ENCODE measurements at regions not wholly inside any gene's neighbourhood (a gene's known extent, or its start where the extent isn't known, plus 50 kb on each side); places are given as distances from the start of the nearest gene placed in this dataset.
"Not testable (repeated sequence)": the region's sequence is repeated elsewhere in the genome, so short reads cannot be mapped to it uniquely, and the experiment has no call there.

DNA sequence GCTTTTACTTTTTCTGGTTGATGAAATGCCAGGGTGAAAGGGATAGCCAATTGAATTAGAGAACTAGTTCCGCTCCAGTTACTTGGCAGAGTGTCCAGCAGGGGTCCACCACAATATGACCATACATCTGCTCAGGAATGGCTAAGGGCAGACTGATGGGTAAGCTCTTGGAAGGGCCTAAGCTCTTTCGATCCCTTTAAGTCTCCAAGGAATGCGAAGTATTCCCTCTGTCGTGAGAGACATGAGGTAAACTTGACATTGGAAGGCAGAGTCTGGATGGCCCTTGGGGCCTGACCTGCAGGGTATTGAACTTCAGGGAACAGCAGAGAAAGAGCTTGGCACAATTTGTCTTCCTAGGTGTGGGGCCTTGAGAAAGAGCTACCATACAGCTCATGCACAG is 805.8 kb downstream of the PLOD2 start:
- DNase-seq, result no peak

DNA sequence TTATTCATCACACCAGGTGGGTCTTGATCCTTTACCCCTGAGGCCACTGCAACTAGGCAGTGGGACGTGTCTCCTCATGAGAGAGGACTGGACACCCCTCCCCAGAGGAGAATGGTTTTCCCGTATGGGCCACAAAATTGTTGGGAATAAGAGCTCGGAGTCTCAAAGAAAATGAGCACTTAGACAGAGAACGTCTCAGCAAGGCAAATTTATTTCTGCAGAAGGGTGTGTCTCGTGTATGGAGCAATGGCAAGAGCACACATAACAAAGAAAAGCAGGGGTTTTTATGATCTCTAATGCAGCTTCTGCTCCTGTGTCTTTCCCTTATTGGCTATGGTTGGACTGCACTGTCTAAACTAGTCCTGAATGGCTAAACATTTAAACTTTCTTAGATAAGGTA is 803.5 kb downstream of the PLOD2 start:
- DNase-seq, result no peak

DNA sequence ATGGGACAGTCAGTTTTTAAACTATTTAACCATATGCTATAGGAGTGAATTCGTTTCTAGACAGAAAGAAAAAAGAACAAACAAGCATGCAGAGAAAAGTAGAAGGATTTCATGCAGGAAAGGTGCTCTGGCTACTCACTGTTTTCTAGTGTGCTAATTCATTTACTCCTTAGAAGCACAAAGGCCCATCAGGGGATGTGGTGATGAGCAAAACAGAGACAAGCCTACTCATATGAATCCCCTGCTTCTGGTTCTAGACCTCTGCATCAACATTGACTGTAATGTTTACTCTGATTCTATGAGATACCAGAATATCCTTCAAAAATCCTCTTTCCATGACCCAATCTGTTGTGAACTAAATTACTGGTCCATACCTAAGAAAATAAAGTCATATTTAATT is 801.9 kb downstream of the PLOD2 start:
- no peak for DNase-seq

DNA sequence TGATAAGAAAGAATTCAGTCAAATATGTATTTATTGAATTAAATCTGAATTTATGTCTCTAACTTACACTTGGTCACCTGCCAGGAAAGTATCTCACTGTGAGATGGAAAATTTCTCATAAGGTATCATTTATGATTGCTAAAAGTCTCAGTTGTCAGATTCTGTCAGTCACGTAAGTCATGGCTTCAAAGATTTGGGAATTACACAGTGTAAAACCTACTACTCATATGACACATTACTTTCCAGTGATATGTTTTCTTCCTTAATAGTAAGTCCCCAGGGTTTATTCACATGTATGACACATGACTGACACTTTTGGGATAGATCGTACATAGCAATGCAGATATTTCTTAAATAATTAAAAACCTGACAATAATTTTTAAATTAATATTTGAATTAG is 792.2 kb downstream of the PLOD2 start:
- no peak for DNase-seq

DNA sequence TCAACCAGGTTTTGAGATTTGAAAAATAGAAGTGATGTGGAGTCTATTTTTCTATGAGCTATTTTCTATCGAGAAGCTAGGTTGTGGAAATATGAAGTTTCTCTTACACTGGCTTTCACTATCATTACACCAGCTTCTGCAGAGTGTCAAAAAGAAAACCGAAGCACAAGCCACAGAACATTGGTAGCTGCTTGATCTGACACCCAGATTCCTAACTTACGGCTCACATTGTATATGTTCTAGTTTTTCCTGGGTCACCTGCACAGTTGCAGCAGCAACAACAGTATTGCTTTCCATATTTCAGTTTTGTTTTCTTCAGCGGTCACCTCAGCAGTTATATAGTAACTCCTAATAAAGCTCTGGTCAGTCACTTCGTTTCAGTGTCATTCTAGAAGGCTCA is 790.1 kb downstream of the PLOD2 start:
- no peak for DNase-seq

DNA sequence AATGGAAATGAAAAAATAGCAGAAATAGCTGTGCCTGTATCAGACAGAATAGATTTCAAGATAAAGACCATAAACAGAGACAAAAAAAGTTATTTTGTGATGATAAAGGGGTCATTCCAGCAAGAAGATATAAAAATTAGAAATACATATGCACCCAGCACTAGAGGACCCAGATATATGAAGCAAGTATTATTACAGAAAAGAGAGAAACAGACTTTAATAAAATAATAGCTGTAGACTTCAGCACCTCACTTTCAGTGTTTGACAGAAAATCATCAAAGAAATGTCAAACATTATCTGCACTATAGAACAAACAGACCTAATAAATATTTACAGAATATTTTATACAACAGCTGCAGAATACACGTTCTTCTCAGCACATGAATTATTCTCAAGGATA is 783.7 kb downstream of the PLOD2 start:
- DNase-seq, result no peak

DNA sequence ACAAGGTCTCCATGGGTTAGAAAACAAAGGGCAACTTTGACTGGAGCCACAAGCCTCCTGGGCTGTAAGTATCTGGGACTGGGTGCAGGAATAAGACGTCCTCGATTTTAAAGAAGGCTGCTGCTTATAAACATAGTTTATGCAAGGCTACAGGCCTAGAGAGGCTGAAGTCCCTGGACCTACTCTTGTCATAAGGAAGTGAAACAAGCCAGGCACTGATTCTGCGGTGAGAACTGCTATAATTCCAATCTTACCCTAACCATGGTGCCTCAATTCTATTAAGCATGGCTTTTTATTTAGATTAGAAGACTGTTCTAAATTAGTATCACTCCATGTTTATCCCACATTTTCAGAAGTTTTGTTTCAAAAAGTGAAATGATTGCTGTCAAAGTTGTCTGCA is 777.6 kb downstream of the PLOD2 start:
- no peak for DNase-seq

DNA sequence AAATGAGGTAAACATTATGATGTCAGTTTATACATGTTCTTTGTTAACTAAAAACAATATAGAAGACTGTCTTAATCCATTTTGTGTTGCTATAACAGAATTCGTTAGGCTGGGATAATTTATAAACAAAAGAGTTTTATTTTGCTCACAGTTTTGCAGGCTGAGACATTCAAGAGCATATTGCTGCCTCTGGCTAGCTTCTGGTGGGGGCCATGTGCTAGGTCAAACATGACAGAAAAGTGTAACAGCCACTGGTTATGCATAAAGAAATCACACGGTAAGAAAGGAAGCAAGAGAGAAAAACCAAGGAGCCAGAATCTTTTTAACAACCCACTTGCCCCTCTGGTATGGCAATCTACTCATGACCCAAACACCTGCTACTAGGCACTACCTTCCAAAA is 776.7 kb downstream of the PLOD2 start:
- no peak for DNase-seq

DNA sequence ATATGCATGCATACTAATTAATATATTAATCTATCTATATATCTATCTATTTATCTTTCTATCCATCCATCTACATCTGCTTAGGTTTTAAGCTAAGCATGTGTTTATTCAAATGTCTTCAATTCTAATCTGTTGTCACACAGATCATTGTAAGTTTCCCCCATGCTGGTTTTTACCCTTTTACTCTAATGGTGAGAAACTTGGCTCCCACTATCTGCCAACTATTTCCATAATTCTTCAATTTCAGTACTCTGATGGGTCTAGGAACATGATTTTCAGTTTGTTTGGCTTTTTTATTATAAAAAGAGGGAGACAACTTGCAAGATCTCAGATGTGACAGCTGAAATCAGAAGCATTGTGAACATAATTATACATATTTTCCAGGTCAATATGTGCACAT is 773.8 kb downstream of the PLOD2 start:
- no peak for DNase-seq

DNA sequence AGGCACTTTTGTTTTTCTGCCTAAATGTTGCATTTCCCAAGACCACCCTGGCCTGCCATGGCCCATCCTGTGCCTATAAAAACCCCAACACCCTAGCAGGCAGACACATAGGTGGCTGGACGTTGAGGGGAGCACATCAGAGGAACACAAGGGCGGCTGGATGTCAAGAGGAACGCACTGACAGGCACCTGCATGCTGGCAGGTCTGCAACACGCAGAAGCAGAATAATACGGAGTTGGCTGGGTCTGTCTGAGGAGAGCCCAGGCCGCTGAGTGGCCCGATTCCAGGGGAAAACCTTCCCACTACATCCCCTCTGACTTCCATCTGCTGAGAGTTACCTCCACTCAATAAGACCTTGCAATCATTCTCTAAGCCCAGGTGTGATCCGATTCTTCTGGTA is 765.6 kb downstream of the PLOD2 start:
- no peak for DNase-seq

DNA sequence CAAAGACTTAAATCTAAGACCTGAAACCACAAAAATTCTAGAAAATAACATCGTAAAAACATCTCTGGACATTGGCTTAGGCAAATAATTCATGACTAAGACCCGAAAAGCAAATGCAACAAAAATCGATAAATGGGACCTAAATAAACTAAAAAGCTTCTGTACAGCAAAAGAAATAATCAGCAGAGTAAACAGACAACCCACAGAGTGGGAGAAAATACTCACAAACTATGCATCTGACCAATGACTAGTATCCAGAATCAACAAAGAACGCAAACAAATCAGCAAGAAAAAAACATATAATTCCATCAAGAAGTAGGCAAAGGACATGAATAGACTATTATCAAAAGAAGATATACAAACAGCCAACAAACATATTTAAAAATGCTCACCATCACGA is 749.4 kb downstream of the PLOD2 start:
- no peak for DNase-seq

DNA sequence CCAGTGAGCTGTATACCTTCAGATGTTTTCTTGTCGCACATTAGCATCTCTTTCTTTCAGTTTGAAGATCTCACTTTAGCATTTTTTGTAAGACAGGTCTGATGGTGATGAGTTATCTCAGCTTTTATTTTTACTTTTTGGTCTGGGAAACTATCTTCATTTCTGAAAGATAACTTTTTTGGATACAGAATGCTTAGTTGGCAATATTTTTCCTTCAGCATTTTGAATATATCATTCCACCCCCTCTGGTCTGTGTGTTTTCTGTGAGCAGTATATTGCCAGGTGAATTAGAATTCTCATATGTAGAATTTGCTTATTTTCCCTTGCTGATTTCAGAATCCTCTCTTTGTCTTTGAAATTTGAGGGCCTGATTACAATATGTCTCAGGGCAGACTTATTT is 743.3 kb downstream of the PLOD2 start:
- no peak for DNase-seq

DNA sequence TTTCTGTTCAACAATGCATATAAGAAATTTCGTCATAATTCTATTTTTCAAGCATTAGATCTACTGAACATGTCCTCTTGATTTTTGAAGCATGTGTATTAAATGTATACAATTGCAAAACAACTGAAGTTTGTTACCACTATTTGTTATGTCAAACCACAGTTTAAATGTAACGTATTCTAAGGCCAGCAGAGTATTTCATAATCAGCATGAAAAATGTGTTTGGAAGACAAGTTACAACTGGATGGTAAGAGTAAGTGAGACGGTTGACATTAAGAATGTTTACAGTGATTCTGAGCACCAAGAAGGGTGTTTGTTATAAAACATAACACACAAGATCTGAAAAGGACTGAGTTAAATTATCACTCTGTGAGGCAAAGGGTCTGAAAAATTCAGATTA is 738.4 kb downstream of the PLOD2 start:
- no peak for DNase-seq

DNA sequence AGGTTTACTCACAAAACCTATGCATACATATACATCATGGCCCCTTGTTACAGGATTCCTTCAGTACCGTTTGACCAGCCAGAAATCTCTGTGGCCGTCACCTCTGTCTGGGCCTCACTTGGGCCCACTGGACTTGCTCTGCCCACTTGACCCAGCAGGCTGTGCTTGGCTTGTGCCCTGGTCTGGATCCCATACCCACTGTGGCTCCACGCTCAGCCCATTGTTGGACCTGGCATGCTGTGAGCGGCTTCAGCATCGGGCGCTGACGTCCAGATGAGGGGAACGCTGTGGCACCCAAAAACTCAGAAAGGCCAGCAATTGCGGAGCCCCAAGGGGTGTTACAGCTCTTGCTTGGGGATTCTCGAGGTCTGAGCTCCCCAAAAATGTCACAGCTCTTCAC is 733.6 kb downstream of the PLOD2 start:
- no peak for DNase-seq

DNA sequence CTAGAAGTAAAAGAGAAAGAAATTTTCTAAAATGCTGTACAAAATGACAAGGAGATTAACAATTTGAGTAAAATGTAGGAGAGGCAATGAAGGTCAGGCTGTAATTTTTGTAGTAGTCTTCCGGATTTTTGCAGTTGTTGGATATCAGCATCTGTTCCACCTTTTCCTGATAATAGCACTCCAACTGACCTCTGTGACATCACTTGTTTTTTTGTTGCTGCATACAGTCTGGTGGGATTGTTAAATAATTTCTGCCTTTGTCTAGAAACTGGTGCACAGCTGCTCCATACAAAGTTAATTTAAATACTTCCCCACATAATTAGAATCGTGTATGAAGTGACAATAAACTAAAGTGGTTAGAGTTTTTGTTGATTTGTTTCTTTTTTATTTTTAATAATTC is 731.4 kb downstream of the PLOD2 start:
- DNase-seq, result no peak

DNA sequence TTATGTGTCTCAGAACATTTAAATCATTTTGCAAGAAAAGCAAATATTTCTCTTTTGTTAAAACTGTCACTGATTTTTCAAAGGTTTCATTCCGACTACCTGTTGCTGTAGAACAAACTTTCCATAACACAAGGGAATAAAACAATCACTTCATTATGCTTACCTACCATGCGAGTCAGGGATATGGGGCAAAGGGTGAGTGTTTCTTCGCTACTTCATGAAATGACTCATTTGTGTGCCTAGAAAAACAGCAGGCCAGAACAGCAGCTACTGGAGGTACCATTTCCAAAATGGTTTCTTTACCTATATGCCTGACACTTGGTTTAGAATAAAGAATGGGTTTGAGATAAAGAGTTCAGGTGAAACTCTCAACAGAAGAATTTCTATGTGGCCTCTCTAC is 712.5 kb downstream of the PLOD2 start:
- DNase-seq, result no peak

DNA sequence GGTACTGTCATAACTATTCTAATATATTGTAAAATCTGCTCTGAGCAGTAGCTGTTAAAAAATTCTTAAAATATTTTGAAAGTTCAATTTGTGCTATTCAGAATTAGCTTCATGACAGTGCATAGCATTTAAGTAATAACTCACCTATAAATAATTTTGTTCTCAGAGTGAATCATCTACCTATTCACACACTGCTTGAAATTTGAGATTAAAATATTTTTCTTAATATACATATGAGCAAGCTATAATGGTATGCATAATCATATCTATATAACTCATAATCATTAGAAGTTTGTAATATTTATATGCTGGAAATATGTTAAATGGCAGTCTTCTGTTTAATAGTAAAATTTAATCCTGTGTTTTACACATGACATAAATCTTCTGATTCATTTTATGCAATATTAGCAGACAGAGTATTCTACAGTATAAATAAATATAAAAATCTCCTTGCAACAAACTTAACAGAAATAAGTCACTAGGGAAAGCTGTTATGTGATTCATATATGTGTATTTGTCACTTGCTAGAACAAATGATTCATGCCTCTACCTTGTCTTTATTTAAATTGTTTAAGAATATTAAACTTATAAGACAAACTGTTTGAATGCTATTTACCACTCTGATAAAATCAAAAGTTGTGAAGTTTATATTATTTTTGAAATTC is 710.8 kb downstream of the PLOD2 start:
- no peak for DNase-seq

DNA sequence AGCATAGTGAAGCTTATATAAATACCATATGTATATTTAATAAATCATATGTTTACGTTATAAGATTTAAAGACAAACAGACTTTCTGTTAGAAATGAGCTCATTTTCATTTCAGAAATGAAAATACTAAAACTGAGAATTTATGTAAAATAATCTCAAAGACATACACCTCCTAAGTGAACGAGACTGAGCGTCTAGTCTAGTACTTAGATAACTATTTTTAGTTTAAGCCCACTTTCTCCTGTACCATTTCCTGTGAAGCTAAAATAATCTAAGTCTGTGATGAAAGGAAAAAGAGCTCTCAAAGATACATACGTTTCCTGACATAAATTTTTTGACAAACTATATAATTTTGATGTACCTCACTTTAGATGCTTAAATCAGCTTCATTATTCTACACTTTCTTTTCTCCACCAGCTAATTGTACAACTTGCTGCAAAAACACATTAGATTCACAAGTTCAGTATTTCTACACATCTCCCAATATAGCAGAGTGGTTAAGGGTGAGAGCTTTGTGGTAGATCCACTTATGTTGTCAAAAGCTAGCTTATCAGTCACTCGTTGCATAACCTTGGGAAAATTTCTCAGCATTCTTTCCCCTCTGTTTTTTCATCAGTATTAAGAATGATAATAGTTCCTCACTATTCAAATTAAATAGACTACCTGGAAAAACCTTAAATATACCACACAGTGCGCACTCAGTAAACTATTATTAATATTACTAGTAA is 703.0 kb downstream of the PLOD2 start:
- DNase-seq, result no peak

DNA sequence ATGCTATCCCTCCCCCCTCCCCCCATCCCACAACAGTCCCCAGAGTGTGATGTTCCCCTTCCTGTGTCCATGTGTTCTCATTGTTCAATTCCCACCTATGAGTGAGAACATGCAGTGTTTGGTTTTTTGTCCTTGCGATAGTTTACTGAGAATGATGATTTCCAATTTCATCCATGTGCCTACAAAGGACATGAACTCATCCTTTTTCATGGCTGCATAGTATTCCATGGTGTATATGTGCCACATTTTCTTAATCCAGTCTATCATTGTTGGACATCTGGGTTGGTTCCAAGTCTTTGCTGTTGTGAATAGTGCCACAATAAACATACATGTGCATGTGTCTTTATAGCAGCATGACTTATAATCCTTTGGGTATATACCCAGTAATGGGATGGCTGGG is 701.3 kb downstream of the PLOD2 start:
- DNase-seq, result not testable (repeated sequence)

DNA sequence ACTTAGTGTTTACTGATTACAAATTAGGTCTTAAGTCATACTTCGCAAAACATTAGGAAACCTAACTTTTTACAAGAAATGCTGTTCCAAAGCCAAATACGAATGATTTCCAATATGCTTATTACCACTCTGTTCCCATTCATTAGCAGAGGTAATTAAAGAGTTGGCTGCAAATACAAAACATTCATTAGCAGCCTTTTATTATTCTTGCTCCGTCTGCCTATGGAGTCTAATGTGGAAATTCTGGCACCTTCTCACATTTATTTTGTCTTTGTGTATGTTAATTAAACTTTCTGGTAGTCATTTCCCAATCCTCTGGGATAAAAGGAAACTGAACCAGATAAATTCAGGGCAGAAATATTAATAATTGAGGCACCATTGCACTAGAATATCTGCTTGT is 689.0 kb downstream of the PLOD2 start:
- no peak for DNase-seq

DNA sequence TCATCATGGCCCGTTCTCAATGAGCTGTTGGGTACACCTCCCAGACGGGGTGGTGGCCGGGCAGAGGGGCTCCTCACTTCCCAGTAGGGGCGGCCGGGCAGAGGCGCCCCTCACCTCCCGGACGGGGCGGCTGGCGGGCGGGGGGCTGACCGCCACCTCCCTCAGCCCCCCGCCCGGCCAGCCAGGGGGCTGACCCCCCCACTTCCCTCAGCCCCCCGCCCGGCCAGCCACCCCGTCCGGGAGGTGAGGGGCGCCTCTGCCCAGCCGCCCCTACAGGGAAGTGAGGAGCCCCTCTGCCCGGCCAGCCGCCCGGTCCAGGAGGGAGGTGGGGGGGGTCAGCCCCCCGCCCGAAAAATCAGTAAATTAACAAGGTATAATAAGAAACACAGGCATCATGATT is 678.2 kb downstream of the PLOD2 start:
- DNase-seq, result not testable (repeated sequence)

DNA sequence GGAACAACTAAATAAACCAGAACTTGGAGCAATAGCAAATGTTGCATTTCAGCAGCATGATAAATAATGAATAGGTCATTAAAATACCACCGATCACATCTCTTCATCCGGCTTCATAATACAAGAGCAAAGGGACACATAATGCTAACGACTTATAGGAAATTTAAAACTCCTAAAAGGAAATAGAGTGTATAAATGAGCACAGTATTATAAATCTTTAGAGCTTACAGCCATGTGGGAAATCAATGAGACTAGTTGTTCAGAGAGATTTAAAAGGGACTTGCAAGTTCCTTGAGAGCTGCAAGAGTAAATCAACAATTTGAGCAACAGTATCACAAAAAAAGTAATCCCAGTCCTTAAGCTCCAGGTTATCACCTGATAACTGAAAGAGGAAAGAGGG is 677.0 kb downstream of the PLOD2 start:
- DNase-seq, result no peak

DNA sequence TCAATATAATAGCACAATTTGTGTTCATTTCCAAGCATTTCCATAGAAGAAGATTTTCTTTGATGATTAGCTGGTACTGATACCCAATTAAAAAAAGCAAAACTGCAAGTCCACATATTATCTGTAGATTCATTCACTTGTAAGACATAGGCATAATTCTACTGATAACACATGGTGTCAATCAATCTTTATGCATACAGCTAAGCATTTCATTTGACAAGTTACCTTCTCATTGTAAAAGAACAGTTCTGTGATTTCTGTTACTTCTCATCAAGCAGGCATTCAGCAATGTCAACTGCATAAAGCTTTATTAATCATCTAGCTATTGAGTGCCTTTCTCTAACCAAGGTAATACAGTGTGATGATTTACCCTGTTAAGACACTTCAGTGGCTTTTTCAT is 672.0 kb downstream of the PLOD2 start:
- no peak for DNase-seq

DNA sequence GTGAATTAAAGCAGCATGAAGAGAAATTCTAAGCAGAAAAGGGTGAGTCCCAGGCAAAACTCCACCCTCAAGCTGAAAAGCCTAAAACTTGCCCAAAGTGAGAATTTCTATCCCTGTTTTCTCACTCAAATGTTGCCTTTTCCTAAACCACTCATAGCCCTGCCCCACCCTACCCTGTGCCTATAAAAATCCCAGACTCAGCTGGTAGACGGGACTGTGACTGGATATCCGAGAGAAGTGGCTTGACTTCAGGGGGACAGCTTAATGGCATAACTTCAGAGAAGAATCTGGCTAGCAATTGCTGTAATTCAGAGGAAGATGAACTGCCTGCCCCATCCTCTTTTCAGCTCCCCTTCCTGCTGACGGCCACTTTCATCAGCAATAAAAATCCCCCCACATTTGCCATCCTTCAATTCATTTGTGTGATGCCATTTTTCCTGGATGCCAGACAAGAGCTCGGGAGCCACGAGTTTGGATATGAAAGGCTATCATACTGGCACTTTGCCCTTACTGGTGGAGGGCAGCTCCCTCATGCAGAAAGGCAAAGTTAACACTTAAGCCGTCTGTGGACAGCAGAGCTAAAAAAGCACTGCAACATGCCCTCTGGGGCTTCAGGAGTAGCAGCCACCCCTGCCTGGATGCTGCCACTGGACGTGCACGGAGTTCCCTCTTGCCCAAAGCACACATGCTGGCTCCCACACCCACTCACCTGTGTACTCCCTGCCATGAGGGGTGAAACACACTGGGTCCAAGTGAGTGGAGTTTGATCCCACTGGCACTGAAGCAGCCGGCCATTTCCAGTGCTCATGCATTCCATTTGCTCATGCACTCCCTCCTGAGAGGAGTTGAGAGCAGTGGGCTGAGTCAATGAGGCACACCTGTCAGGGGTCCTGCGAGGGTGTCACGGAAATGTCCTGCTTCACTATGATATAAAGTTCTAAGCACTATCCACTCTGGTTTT is 670.6 kb downstream of the PLOD2 start:
- no peak for DNase-seq

Data from right forelimb (tissue), 1 donor.